HEK293T (cell line): ENCODE measurements at regions not wholly inside any gene's neighbourhood (a gene's known extent, or its start where the extent isn't known, plus 50 kb on each side); places are given as distances from the start of the nearest gene placed in this dataset.
"Not testable (repeated sequence)": the region's sequence is repeated elsewhere in the genome, so short reads cannot be mapped to it uniquely, and the experiment has no call there.

Source experiments
- CTCF ChIA-PET: fragments of 350-600 bp; formaldehyde crosslinking; extraction: SDS; loops from one replicate; lab custom pipeline; 2021; ENCODE audit warnings: antibody characterized with exemption, inconsistent platforms; lab: Yijun Ruan, JAX
- POLR2A ChIA-PET: fragments of 350-600 bp; formaldehyde crosslinking; extraction: SDS; loops from one replicate; lab custom pipeline; 2020; ENCODE audit warnings: antibody characterized with exemption, inconsistent platforms; lab: Yijun Ruan, JAX
- DNase-seq: peaks from one replicate; pipeline ENCODE4 v3.0.0; 2012; ENCODE audit warnings: mixed read lengths; ENCODE audit errors: extremely low spot score
- ARNT ChIP-seq: fragments of 450-650 bp; IDR thresholded peaks from 2 replicates; pipeline ENCODE4 v1.6.1; 2017; ENCODE audit warnings: mild to moderate bottlenecking
- BHLHE40 ChIP-seq: fragments of 450-650 bp; IDR thresholded peaks from 2 replicates; pipeline ENCODE4 v1.6.1; 2016; ENCODE audit warnings: mild to moderate bottlenecking, moderate library complexity, borderline replicate concordance
- CTBP1 ChIP-seq: fragments of 450-650 bp; IDR thresholded peaks from 2 replicates; pipeline ENCODE4 v1.6.1; 2016; ENCODE audit warnings: borderline replicate concordance
- ELF4 ChIP-seq: fragments of 450-650 bp; IDR thresholded peaks from 2 replicates; pipeline ENCODE4 v1.6.1; 2017; ENCODE audit warnings: antibody characterized with exemption
- FOXA1 ChIP-seq: fragments of 450-650 bp; IDR thresholded peaks from 2 replicates; pipeline ENCODE4 v1.6.1; 2016; ENCODE audit warnings: mild to moderate bottlenecking
- FOXK2 ChIP-seq: fragments of 450-650 bp; IDR thresholded peaks from 2 replicates; pipeline ENCODE4 v1.6.1; 2016; ENCODE audit warnings: mild to moderate bottlenecking
- FOXM1 ChIP-seq: fragments of 450-650 bp; IDR thresholded peaks from 2 replicates; pipeline ENCODE4 v1.6.1; 2017; ENCODE audit warnings: mild to moderate bottlenecking, borderline replicate concordance
- HDGF ChIP-seq: fragments of 450-650 bp; IDR thresholded peaks from 2 replicates; pipeline ENCODE4 v1.6.1; 2017; ENCODE audit warnings: antibody characterized with exemption, borderline replicate concordance
- L3MBTL2 ChIP-seq: fragments of 450-650 bp; conservative IDR thresholded peaks from 2 replicates; pipeline ENCODE4 v1.6.1; 2016; ENCODE audit warnings: mild to moderate bottlenecking
- LEF1 ChIP-seq: fragments of 450-650 bp; IDR thresholded peaks from 2 replicates; pipeline ENCODE4 v1.6.1; 2017; ENCODE audit warnings: mild to moderate bottlenecking, borderline replicate concordance
- NFRKB ChIP-seq: fragments of 450-650 bp; IDR thresholded peaks from 2 replicates; pipeline ENCODE4 v1.6.1; 2016; ENCODE audit warnings: mild to moderate bottlenecking, moderate library complexity
- SP1 ChIP-seq: fragments of 450-650 bp; IDR thresholded peaks from 2 replicates; pipeline ENCODE4 v1.6.1; 2017
- SUZ12 ChIP-seq: fragments of 450-650 bp; IDR thresholded peaks from 2 replicates; pipeline ENCODE4 v1.6.1; 2016; ENCODE audit warnings: mild to moderate bottlenecking
- TARDBP ChIP-seq: fragments of 450-650 bp; IDR thresholded peaks from 2 replicates; pipeline ENCODE4 v1.6.1; 2016
- ZNF384 ChIP-seq: fragments of 450-650 bp; IDR thresholded peaks from 2 replicates; pipeline ENCODE4 v1.6.1; 2016
- TF ChIP-seq, protein P1 (sequence below): fragments of 450-650 bp; IDR thresholded peaks from 2 replicates; pipeline ENCODE4 v1.6.1; 2016

DNA sequence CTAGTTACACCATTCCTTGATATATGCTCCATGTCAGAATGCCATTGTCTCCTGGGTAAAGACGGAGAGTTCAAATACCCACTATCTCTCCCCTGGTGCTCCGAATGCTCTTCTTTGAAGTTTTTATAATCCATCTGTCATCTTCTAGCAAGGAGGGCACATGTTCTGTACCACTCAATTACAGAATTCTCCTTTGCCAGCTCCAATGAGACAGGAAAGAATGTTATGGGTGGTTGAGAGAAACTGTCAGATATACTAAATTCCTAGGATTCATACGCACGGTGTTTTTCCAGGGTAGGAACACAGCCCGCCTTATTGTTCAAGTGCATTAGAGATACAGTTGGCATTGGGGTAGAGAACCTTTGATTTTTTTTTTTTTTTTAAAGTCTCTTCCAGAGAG lies 118.0 kb upstream of the ZNF536 start:
- DNase-seq, result no peak
- CTCF ChIA-PET, result no interaction called here
- POLR2A ChIA-PET, result no interaction called here
- TF ChIP-seq NFRKB (no peak), CTBP1 (no peak), ELF4 (no peak), BHLHE40 (no peak), FOXM1 (no peak), SP1 (no peak), ZNF384 (no peak), FOXA1 (no peak)
- TF ChIP-seq, protein P1, sequence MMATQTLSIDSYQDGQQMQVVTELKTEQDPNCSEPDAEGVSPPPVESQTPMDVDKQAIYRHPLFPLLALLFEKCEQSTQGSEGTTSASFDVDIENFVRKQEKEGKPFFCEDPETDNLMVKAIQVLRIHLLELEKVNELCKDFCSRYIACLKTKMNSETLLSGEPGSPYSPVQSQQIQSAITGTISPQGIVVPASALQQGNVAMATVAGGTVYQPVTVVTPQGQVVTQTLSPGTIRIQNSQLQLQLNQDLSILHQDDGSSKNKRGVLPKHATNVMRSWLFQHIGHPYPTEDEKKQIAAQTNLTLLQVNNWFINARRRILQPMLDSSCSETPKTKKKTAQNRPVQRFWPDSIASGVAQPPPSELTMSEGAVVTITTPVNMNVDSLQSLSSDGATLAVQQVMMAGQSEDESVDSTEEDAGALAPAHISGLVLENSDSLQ, result no peak

DNA sequence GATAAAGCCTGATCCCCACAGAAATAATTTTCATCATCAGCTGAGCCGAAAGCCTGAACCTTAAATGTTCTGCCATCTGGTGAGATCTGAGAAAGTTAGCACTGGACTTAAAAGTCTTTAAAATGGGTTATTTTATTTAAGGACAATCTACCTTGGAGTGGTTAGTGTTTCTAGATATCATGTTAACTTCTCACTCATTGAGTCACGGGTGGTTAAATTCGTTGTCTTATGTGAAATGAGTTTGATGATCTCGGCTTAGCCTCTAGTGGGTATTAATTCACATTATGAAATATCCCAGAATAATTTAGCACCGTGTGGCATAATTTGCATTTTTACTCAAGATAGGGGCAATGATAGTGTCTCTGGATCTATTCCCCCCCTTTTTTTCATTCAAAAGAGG lies 117.4 kb upstream of the ZNF536 start:
- no peak for DNase-seq
- TF ChIP-seq LEF1 (no peak), FOXK2 (no peak), HDGF (no peak), ZNF384 (no peak), SUZ12 (no peak), SP1 (no peak), ARNT (no peak), NFRKB (no peak), FOXM1 (no peak), BHLHE40 (no peak), TARDBP (no peak)
- TF ChIP-seq, protein P1, result no peak
- POLR2A ChIA-PET, result no interaction called here
- CTCF ChIA-PET, result no interaction called here

DNA sequence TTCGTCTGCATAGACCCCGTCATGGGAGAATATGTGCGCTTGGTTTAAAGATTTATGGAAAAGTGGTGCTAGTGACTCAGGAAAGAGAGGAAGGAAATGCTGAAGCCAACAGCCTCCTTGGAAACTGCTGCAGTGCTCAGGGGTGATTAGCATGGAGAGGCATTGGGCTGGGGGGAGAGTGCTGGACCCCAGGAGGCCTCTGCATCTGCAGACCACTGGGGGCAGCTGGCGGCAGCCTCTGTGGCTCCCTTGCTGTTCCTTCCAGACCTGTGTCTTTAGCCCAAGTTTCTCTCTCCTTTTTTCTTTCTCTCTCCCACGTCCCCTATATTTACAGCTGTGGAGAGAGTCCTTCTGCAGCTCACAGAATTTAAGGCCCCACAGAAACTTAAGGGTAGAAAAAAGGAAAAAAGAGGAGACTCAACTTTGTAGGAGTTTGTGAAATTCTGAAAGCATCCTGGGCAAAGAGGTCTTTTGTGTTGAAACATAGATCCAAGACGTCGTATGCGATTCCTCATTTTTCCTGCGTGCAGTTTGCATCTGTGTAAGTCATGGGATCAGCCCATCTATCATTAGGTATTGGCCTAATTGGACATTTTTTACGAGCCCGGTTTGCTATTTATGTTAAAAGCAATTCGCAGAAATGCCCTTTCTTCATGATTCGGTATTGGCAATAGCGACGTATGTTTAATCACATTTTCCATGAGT lies 116.2 kb upstream of the ZNF536 start:
- POLR2A ChIA-PET, result no interaction called here
- TF ChIP-seq BHLHE40 (no peak), ZNF384 (no peak), NFRKB (no peak), ARNT (no peak), FOXK2 (no peak), CTBP1 (no peak)
- TF ChIP-seq, protein P1, result peak; percentile 6; the same call in 1 of the 2 replicates
- DNase-seq, result no peak
- CTCF ChIA-PET, result no interaction called here

DNA sequence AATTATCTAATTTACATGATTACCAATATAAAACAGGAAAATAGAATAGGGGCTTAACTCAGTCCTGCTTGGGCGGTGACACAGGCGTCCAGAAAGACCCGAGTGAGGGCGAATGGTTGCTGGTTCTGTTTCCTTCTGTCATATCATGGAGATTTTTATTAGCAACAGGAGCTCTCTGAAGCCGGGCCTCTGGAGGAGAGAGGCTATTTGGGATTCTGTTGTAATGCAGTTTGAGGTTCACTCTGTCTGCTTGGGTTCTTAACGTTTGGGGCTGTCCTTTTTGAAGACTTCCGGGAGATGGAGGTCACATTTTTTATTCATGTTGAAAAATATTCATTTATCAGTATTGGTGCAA lies 115.7 kb upstream of the ZNF536 start:
- ChIA-PET CTCF (no interaction called here), POLR2A (no interaction called here)
- DNase-seq, result no peak
- TF ChIP-seq, protein P1, result 0 out of 2 replicates have a peak, but pooled peaks have one; percentile 1
- no peak for TF ChIP-seq SP1

DNA sequence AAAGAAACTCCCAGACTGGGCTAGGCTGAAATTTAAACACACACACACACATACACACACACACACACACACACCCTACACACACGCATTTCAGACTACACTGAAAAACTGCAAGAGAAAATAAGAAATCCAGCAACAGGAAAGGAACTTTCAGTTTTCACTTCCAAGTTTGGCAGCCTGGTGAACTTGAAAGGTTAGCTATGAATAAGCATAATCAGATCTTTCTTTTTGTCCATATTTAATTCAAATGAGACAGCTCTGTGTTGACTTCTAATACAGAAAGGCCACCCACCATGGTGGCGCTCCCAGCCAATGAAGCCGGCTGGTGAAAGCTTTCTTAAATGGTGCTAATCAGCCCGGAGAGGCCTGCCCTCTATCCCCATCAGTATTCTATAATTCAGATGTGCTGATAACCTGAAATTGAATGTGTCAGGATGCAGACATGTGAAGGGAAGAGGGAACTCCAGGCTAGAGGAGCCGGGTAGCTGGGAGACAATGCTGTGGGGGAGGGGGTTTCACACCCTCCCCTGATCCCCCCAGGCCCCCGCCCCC lies 108.3 kb upstream of the ZNF536 start:
- ChIA-PET POLR2A (no interaction called here), CTCF (no interaction called here)
- no peak for DNase-seq
- TF ChIP-seq L3MBTL2 (no peak), ARNT (no peak), FOXK2 (no peak), FOXM1 (no peak), HDGF (no peak), ELF4 (no peak), BHLHE40 (no peak), SP1 (no peak), ZNF384 (no peak), SUZ12 (no peak), LEF1 (no peak), TARDBP (no peak), CTBP1 (no peak)

DNA sequence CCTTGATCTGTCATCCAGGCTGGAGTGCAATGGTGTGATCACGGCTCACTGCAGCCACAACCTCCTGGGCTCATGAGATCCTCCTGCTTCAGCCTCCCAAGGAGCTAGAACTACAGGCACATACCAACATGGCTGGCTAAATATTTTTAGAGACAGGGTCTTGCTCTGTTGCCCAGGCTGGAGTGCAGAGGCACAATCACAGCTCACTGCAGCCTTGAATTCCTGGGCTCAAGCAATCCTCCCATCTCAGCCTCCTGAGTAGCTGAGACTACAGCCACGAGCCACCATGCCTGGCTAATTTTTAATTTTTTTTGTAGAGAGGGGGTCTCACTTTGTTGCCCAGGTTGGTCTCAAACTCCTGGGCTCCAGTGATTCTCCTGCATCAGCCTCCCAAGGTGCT lies 106.3 kb upstream of the ZNF536 start:
- CTCF ChIA-PET, POLR2A ChIA-PET, DNase-seq: not testable (repeated sequence)

DNA sequence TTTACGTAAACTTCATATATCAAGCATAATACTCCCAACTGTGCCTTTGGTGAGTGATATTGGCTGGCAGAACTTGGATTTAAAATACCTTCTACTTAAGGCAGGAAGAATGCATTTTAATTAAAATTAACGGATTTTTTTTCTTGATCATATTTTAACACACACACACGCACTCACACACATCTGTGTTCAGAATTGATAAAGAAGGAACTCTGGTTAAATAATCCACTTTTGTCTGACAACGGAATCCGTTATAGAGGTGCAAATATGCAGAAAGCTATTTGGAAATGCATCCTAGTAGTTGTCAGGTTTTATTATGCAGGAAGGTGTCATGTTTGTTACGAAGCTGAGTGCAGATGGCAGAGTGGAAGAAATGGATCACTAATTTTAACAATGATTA lies 105.5 kb upstream of the ZNF536 start:
- DNase-seq, result no peak
- POLR2A ChIA-PET, result no interaction called here
- TF ChIP-seq FOXM1 (no peak), L3MBTL2 (no peak), FOXK2 (no peak), FOXA1 (no peak), ARNT (no peak), LEF1 (no peak), CTBP1 (no peak), ZNF384 (no peak), SUZ12 (no peak), ELF4 (no peak), HDGF (no peak), BHLHE40 (no peak), TARDBP (no peak), SP1 (no peak), NFRKB (no peak)
- TF ChIP-seq, protein P1, result no peak
- CTCF ChIA-PET, result no interaction called here
